HepG2 (cell line): ENCODE measurements at regions not wholly inside any gene's neighbourhood (a gene's known extent, or its start where the extent isn't known, plus 50 kb on each side); places are given as distances from the start of the nearest gene placed in this dataset.

Experiments used
- ATAC-seq: fragments of 200-7000 bp; cut with Tn5 transposase; 3 replicates; pipeline ENCODE4 v1.9.1; 2020; ENCODE audit warnings: mild to moderate bottlenecking, moderate library complexity
- BruUV-seq: library from RNA; stranded (reverse); fragments of 400-500 nt; replicated peaks from 2 replicates; lab custom pipeline; 2021; lab: Mats Ljungman, UMichigan
- CTCF ChIA-PET: fragments of 300-600 bp; formaldehyde crosslinking; extraction: SDS; loops from one replicate; lab custom pipeline; 2021; ENCODE audit warnings: low total read pairs, inconsistent platforms, low intra/inter-chr PET ratio; lab: Yijun Ruan, JAX
- POLR2A ChIA-PET: fragments of 350-600 bp; sonication (Branson Sonifier 250); formaldehyde crosslinking; loops from one replicate; lab custom pipeline; 2020; ENCODE audit warnings: antibody characterized with exemption, inconsistent platforms; lab: Yijun Ruan, JAX
- DNase-seq: peaks from one replicate; pipeline ENCODE4 v3.0.0-alpha.2; 2015; ENCODE audit warnings: low spot score
- FAIRE-seq: peaks from 3 replicates; lab custom pipeline; 2011; peaks lifted over from hg19 to GRCh38; lab: Jason Lieb, UNC
- H2AFZ ChIP-seq: one replicate; pipeline ENCODE4 v1.6.1; 2011; ENCODE audit warnings: low read length, inconsistent platforms
- H3K27ac ChIP-seq: fragments of 300-600 bp; 3 replicates; pipeline ENCODE4 v1.8.0; 2011; ENCODE audit warnings: mixed run types, mild to moderate bottlenecking, mixed read lengths, low read length, inconsistent platforms; ENCODE audit not compliant: insufficient read depth; ENCODE audit errors: extremely low read length
- H3K27me3 ChIP-seq, 2 experiments: fragments of 200-600 bp in 1 of 2; 2 replicates in 1 of 2; 3 replicates in 1 of 2; pipeline versions ENCODE4 v1.6.0 to v1.8.0; 2011; ENCODE audit warnings: low read length in 2 of 2, mild to moderate bottlenecking in 2 of 2, moderate library complexity in 2 of 2, inconsistent platforms in 1 of 2; ENCODE audit not compliant: insufficient read depth in 2 of 2, control insufficient read depth in 1 of 2
- H3K36me3 ChIP-seq, 2 experiments: fragments of 200-600 bp in 1 of 2; replicated peaks in 1 of 2; 2 replicates in 1 of 2; 3 replicates in 1 of 2; pipeline versions ENCODE4 v1.5.1 to v1.8.0; 2011; ENCODE audit warnings: low read length in 2 of 2, inconsistent platforms in 1 of 2; ENCODE audit not compliant: insufficient read depth in 2 of 2, control insufficient read depth in 1 of 2
- H3K4me1 ChIP-seq: 2 replicates; pipeline ENCODE4 v1.5.1; 2012; ENCODE audit warnings: low read length, inconsistent platforms; ENCODE audit not compliant: insufficient read depth
- H3K4me2 ChIP-seq: 2 replicates; pipeline ENCODE4 v1.6.0; 2011; ENCODE audit warnings: low read depth, low read length, inconsistent platforms
- H3K4me3 ChIP-seq, 3 experiments: fragments of 200-600 bp in 1 of 3; sonication (generic), shearing (Covaris generic) in 1 of 3; replicated peaks in 1 of 3; 2 replicates each; pipeline ENCODE4 v1.5.1; 2011 to 2016; ENCODE audit warnings: low read length in 3 of 3, inconsistent platforms in 2 of 3, low read depth in 2 of 3, mild to moderate bottlenecking in 2 of 3, control low read depth in 1 of 3, mixed read lengths in 1 of 3; ENCODE audit not compliant: insufficient read depth in 1 of 3
- H3K79me2 ChIP-seq: one replicate; pipeline ENCODE4 v1.6.1; 2011; ENCODE audit warnings: low read length, inconsistent platforms; ENCODE audit not compliant: insufficient read depth
- H3K9ac ChIP-seq: 2 replicates; pipeline ENCODE4 v1.6.0; 2011; ENCODE audit warnings: mild to moderate bottlenecking, low read depth, low read length, inconsistent platforms; ENCODE audit not compliant: insufficient read depth
- H3K9me3 ChIP-seq: 2 replicates; pipeline ENCODE4 v1.5.1; 2012; ENCODE audit warnings: mild to moderate bottlenecking, low read length
- H4K20me1 ChIP-seq: 2 replicates; pipeline ENCODE4 v1.6.0; 2011; ENCODE audit warnings: inconsistent platforms, mild to moderate bottlenecking, low read length, moderate library complexity; ENCODE audit not compliant: insufficient read depth
- ATM ChIP-seq: fragments of 450-650 bp; IDR thresholded peaks from 2 replicates; pipeline ENCODE4 v1.7.1; 2017; ENCODE audit warnings: mild to moderate bottlenecking, borderline replicate concordance
- BCL6 ChIP-seq: IDR thresholded peaks from 2 replicates; pipeline ENCODE4 v1.6.1; 2016; ENCODE audit warnings: missing genetic modification reagents, missing compliant biosample characterization
- DNMT3B ChIP-seq: conservative IDR thresholded peaks from 2 replicates; pipeline ENCODE4 v1.6.1; 2016; ENCODE audit warnings: missing biosample characterization, control low read depth
- FOXK1 ChIP-seq: sonication (generic); formaldehyde crosslinking; IDR thresholded peaks from 2 replicates; pipeline ENCODE4 v1.4.0; 2020; ENCODE audit warnings: low read depth, missing genetic modification reagents, borderline replicate concordance
- MEIS2 ChIP-seq: sonication (generic); formaldehyde crosslinking; IDR thresholded peaks from 2 replicates; pipeline ENCODE4 v1.9.0; 2021; ENCODE audit warnings: mild to moderate bottlenecking, missing genetic modification reagents
- YEATS4 ChIP-seq: sonication (generic); formaldehyde crosslinking; IDR thresholded peaks from 2 replicates; pipeline ENCODE4 v1.4.0; 2020; ENCODE audit warnings: missing genetic modification reagents, borderline replicate concordance
- ZNF737 ChIP-seq: sonication (generic); formaldehyde crosslinking; IDR thresholded peaks from 2 replicates; pipeline ENCODE4 v1.5.0; 2020; ENCODE audit warnings: missing genetic modification reagents, mild to moderate bottlenecking, borderline replicate concordance
- WGBS: methylation state at CpG from one replicate; pipeline ENCODE4 v1.1.6; 2017; ENCODE audit warnings: low lambda C conversion rate; 5-methylcytosine and 5-hydroxymethylcytosine counted together
- in situ Hi-C: cut with HindIII; loops from 2 replicates; pipeline ENCODE4 v1.10.0; 2017; ENCODE audit warnings: low pct_unique_long_range_greater_than_20kb; ENCODE audit not compliant: extremely low pct_ligation_motif_present
- intact Hi-C: fragments of 100-400 bp; cut with micrococcal nuclease; formaldehyde crosslinking; loops from one replicate; pipeline ENCODE4 v1.10.0; 2022; ENCODE audit not compliant: unreplicated experiment
- TF ChIP-seq, protein P1 (sequence below): sonication (generic); formaldehyde crosslinking; IDR thresholded peaks from 2 replicates; pipeline ENCODE4 v1.4.0; 2020; ENCODE audit warnings: mild to moderate bottlenecking, missing genetic modification reagents
- TF ChIP-seq, protein P2 (sequence below): sonication (generic); formaldehyde crosslinking; IDR thresholded peaks from 2 replicates; pipeline ENCODE4 v1.8.0; 2022; ENCODE audit warnings: missing genetic modification reagents, low read depth, mild to moderate bottlenecking, borderline replicate concordance
- TF ChIP-seq, protein P3 (sequence below), 2 experiments: fragments of 450-650 bp in 1 of 2; sonication (generic) in 1 of 2; formaldehyde crosslinking in 1 of 2; IDR thresholded peaks; 2 replicates each; pipeline versions ENCODE4 v1.6.1 to v1.8.0; 2016 to 2022; ENCODE audit warnings: antibody characterized with exemption in 1 of 2, mild to moderate bottlenecking in 1 of 2, missing genetic modification reagents in 1 of 2
- TF ChIP-seq, protein P4 (sequence below): sonication (generic); formaldehyde crosslinking; IDR thresholded peaks from 2 replicates; pipeline ENCODE4 v1.8.0; 2022; ENCODE audit warnings: missing genetic modification reagents, mild to moderate bottlenecking, moderate library complexity, borderline replicate concordance

DNA sequence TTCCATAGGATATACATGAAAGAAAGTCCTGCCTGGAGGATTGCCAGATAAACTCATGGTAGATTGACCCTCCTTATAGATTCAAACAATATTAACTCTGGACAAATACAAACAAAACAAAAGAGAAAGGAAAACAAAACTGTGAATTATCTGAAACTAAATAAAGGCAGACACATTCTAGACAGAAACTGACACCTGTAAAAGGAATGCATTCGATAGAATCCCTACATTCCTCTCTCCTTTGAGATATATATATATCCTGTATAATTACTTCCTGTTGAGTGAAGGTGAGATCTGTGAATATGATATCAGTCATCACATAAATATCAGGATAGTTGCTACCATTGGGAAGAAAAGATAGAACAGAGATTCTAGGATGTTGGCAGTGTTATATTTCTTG lies 948.4 kb upstream of the ATXN7L3B start:
- BruUV-seq, result no TSS peak
- ATAC-seq (no peak), DNase-seq (no peak), FAIRE-seq (no peak)
- H3K4me1 ChIP-seq, result no peaks in the 10 kb centered on the region
- no peak overlapping the region for H3K9ac ChIP-seq
- H2AFZ ChIP-seq, result no peak overlapping the region
- H3K4me3 ChIP-seq, result no peak overlapping the region
- no peaks in the 10 kb centered on the region for H4K20me1 ChIP-seq
- in situ Hi-C loops, result no loop called here
- H3K79me2 ChIP-seq, result no peaks in the 10 kb centered on the region
- ChIA-PET POLR2A (no interaction called here), CTCF (no interaction called here)
- H3K36me3 ChIP-seq, result no peaks in the 10 kb centered on the region
- no peaks in the 10 kb centered on the region for H3K27me3 ChIP-seq
- H3K27ac ChIP-seq, result no peak overlapping the region
- no peak overlapping the region for H3K4me2 ChIP-seq
- 0% methylated on average over 1 of the region's 1 CpG for WGBS
- H3K9me3 ChIP-seq, result peaks cover 53% of the 10 kb centered on the region
- intact Hi-C loops, result no loop called here
- TF ChIP-seq BCL6 (CRISPR knock-in tag) (no peak), MEIS2 (CRISPR knock-in tag) (no peak), YEATS4 (CRISPR knock-in tag) (no peak), DNMT3B (CRISPR knock-in tag) (no peak), ZNF737 (CRISPR knock-in tag) (no peak), FOXK1 (CRISPR knock-in tag) (no peak), ATM (no peak)
- TF ChIP-seq, protein P1, sequence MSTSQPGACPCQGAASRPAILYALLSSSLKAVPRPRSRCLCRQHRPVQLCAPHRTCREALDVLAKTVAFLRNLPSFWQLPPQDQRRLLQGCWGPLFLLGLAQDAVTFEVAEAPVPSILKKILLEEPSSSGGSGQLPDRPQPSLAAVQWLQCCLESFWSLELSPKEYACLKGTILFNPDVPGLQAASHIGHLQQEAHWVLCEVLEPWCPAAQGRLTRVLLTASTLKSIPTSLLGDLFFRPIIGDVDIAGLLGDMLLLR, result no peak
- TF ChIP-seq, protein P2, sequence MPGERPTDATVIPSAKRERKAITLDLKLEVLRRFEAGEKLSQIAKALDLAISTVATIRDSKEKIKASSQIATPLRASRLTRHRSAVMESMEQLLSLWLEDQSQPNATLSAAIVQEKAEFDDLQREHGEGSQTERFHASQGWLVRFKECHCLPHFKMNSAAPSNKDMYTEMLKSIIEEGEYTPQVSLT (CRISPR knock-in tag), result no peak
- TF ChIP-seq, protein P3, sequence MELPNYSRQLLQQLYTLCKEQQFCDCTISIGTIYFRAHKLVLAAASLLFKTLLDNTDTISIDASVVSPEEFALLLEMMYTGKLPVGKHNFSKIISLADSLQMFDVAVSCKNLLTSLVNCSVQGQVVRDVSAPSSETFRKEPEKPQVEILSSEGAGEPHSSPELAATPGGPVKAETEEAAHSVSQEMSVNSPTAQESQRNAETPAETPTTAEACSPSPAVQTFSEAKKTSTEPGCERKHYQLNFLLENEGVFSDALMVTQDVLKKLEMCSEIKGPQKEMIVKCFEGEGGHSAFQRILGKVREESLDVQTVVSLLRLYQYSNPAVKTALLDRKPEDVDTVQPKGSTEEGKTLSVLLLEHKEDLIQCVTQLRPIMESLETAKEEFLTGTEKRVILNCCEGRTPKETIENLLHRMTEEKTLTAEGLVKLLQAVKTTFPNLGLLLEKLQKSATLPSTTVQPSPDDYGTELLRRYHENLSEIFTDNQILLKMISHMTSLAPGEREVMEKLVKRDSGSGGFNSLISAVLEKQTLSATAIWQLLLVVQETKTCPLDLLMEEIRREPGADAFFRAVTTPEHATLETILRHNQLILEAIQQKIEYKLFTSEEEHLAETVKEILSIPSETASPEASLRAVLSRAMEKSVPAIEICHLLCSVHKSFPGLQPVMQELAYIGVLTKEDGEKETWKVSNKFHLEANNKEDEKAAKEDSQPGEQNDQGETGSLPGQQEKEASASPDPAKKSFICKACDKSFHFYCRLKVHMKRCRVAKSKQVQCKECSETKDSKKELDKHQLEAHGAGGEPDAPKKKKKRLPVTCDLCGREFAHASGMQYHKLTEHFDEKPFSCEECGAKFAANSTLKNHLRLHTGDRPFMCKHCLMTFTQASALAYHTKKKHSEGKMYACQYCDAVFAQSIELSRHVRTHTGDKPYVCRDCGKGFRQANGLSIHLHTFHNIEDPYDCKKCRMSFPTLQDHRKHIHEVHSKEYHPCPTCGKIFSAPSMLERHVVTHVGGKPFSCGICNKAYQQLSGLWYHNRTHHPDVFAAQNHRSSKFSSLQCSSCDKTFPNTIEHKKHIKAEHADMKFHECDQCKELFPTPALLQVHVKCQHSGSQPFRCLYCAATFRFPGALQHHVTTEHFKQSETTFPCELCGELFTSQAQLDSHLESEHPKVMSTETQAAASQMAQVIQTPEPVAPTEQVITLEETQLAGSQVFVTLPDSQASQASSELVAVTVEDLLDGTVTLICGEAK (IDR thresholded peaks at IDR 0.05), result no peak
- TF ChIP-seq, protein P3 (CRISPR knock-in tag; IDR thresholded peaks at IDR 0.05), result no peak
- TF ChIP-seq, protein P4, sequence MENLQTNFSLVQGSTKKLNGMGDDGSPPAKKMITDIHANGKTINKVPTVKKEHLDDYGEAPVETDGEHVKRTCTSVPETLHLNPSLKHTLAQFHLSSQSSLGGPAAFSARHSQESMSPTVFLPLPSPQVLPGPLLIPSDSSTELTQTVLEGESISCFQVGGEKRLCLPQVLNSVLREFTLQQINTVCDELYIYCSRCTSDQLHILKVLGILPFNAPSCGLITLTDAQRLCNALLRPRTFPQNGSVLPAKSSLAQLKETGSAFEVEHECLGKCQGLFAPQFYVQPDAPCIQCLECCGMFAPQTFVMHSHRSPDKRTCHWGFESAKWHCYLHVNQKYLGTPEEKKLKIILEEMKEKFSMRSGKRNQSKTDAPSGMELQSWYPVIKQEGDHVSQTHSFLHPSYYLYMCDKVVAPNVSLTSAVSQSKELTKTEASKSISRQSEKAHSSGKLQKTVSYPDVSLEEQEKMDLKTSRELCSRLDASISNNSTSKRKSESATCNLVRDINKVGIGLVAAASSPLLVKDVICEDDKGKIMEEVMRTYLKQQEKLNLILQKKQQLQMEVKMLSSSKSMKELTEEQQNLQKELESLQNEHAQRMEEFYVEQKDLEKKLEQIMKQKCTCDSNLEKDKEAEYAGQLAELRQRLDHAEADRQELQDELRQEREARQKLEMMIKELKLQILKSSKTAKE, result no peak
